Jurkat, Clone E6-1 (cell line): ENCODE measurements at regions not wholly inside any gene's neighbourhood (a gene's known extent, or its start where the extent isn't known, plus 50 kb on each side); places are given as distances from the start of the nearest gene placed in this dataset.

Source experiments
- DNase-seq: peaks from one replicate; pipeline ENCODE4 v3.0.0-alpha.2; 2011; ENCODE audit warnings: low read depth, low spot score
- H3K4me3 ChIP-seq: 2 replicates; pipeline ENCODE4 v1.5.1; 2011; ENCODE audit warnings: mild to moderate bottlenecking, low read length, control low read depth, moderate library complexity

DNA sequence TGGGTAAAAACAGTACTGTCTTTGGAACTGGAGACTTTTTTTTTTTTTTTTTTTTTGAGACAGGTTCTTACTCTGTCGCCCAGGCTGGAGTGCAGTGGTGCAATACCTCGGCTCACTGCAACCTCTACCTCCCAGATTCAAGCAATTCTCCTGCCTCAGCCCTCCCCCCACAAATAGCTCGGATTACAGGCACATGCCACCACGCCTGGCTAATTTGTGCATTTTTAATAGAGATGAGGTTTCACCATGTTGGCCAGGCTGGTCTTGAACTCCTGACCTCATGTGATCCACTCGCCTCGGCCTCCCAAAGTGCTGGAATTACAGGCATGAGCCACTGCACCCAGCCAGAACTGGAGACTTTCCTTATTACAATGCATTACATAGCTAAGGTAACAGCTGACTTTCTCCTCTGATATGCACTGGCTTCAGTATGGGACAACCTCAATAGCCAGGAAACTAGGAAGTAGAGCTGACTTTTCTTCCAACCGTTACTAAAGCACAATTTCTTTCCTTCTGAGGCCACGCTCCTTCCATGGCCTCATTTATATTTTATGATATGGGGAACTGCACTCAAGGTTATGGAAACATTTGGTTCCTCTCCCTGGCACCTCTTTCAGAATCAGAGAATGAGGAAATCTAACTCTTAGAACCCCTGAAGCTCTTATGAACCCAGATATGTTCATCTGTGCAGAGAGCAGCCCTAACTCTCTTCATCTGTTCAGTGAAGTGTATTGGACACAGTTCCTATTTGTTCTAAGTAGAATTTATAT lies 53.5 kb upstream of the FAM9B start:
- no peak overlapping the region for H3K4me3 ChIP-seq
- no peak for DNase-seq

DNA sequence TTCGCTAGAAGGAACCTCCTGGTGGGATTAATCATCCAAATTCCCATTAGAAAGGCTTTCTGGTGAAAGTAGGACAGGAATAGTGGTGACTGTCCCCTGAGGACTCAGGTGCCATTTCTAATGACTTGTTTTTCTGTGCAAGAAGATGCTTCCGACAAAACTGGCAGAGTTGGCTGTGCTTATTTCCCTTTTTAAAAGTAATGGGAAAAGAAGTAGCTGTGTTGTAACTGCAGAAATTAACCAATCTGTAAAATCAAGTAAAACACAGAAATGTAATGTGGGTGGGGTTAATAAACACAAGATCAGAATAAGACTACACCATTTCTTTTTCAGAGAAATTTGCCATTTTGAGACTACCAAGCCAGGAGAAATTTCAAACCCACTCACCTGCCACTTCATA lies 55.0 kb upstream of the FAM9B start:
- no peak for DNase-seq
- H3K4me3 ChIP-seq: no peak overlapping the region

DNA sequence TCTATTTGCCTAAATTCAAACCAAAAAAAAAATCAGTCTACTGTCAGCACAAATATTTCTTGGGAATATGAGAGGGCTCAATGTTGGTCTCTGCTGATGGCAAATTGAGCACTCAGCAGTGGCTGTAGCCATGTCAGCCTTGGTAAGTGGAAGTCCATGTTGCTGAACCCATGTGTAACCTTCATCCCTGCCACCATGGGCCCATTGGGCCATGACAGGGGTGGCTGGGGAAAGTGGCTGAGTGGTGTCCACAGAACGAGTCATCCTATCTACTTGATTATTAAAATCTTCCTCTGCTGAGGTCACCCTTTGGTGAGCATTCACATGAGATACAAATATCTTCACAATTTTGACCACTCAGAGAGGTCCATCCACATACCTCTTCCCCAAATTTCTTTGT lies 56.8 kb upstream of the FAM9B start:
- no peak for DNase-seq
- H3K4me3 ChIP-seq: no peak overlapping the region

DNA sequence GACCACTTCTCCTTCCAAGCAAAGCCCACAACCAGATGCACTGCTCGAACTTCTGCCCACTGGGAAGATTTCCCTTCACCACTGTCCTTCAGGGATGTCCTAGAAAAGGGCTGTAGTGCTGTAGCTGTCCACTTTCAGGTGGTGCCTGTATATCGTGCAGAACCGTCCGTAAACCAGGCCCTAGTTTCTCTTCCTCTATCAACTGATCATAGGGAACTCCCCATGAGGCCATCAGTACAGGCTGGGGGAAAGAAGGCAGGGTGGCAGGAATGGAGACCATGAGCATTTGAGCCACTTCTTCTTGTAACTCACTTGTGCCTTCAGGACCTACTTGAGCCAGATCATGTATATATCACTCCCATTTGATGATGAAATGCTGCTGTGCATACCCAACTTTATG lies 57.3 kb upstream of the FAM9B start:
- no peak overlapping the region for H3K4me3 ChIP-seq
- DNase-seq: no peak

DNA sequence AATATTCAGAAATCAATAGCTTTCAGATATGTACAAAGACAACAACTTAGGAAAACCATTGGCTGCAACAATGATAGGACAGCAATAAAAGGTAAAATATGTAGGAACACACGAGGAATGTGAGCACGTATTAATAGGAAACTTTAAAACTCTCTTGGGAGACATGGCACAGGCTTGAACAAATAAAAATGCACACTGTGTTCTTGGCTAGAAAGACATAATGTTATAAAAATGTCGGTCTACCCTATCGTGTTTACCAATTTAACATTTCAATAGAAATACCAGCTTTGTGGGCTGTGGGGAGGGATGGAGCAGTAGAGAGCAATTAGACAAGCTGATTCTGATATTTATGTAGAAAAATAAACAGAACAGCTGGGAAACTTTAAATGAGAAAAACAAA lies 69.0 kb upstream of the FAM9B start:
- DNase-seq: no peak
- H3K4me3 ChIP-seq: no peak overlapping the region

DNA sequence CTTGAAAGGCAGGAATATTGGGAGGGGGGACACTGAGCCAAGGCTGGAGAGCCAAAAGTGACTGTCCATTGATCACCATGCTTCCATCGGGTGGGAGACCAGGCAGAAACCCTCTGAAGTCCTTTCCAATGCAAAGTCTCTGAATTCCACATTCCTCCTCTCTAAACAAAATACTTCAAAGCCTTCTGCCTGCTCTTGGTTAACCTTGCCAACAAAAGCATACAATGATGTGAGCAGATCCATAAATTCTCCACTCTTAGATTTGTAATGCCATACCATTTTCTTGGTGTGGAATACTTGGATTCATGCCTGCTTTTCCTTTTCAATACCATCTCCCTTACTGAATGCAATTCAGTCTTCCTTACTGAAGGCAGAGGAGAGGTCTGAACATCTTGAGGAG lies 74.1 kb upstream of the FAM9B start:
- H3K4me3 ChIP-seq: no peak overlapping the region

DNA sequence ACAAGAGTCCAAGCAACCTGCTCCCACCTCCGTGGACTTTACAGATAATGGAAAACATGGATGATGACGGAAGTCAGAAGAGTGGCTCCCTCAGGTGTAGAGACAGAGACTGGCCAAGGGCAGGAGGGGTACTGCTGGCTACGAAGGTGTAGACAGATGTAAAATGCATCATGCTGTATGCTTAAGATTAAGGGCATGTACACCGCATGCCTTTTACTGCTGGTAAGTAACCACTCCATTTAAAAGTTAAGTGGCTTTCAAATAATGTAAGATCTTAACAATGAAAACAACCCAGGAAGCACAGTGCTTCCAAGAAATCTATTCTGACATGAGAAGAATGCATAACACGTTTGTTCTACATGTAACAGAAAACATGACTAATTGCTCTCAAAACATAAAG lies 76.9 kb upstream of the FAM9B start:
- no peak for DNase-seq
- no peak overlapping the region for H3K4me3 ChIP-seq

More for the DNA sequence above, 74.1 kb upstream of the FAM9B start:
- DNase-seq: no peak

DNA sequence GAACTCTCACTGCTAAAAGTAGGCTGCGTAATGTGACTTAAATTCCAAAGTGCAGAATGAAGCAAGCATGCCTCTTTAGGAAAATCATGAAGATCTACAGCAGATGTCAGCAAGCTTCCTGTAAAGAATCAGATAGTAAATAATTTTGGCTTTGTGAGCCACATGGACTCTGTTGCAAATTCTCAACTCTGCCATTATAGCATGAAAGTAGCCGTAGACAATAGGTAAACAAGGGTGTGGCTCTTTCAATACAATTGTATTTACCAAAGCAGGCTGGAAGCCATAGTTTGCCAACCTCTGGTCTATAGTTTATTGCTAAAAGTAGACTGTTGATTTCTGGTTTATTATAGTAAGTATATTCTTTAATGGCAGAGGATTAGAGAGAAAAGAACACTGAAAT lies 80.3 kb upstream of the FAM9B start:
- no peak overlapping the region for H3K4me3 ChIP-seq
- no peak for DNase-seq

DNA sequence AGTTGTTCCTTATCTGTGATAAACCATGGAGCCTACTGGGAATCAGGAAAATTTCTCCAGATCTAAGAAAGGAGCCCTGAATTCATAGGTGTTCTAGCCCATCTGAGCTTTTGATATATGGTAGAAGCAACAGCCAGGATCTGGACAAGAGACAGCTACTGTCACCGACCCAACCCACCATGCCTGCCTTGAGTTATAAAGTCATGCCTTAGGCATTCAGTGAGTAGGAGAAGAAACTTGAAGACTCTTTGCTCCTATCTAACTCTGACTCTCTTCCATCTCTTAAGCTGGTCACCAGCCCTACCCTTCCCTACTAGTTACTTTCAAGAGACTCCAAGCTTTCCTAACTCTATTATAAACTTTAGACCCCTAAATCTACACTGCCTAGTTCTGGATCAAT lies 83.9 kb upstream of the FAM9B start:
- DNase-seq: no peak
- no peak overlapping the region for H3K4me3 ChIP-seq

DNA sequence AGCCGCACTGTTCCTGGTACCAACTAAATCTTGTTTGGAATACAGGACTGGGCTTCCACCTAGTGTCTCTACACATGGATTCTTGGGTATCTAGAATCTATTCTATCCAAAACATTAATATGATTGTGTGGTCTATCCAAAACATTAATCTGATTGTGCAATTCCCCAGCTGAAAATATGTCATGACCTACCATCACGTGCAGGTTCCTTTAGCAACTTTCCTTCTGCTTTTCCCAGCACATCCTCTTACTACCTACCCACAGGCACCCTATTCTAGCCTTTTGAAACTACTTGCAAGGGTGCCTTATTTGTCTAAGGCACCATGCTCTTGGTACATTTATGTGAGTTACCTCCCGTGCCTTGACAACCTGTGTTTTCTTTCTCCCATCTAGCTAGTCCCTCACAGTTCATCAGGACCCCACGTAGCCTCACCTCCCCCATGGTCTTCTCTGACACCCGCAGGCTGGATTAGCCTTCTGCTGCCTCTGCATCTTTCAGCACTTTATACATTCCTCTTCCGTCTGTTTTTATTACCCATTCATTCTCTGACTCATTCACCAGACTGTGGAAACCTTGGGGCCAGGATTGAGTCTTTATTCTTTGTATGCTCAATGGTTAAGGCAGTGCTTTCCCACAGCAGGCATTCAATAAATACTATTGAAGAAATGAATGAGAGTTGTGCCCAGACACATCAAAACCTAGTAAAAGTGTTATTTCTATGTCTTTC lies 88.8 kb upstream of the FAM9B start:
- H3K4me3 ChIP-seq: no peak overlapping the region
- DNase-seq: no peak

DNA sequence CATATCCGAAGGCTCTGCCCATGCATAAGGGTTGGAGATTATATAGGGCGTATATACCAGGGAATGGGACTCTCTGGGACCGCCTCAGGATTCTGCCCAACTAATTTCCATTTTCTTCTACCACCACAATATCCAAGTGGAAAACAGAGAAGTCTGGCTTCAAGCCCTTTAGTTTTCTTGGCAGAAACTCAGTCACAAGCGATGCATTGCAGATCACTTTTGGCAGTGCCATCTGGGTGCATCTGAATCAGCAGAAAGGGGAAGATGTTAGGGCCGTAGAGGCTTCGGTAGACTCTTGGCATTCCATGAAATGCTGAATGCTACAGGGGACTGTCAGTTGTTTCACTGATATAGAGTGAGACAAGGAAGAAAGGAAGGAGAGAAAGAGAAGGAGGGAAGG lies 94.1 kb upstream of the FAM9B start:
- DNase-seq: no peak
- H3K4me3 ChIP-seq: no peak overlapping the region

DNA sequence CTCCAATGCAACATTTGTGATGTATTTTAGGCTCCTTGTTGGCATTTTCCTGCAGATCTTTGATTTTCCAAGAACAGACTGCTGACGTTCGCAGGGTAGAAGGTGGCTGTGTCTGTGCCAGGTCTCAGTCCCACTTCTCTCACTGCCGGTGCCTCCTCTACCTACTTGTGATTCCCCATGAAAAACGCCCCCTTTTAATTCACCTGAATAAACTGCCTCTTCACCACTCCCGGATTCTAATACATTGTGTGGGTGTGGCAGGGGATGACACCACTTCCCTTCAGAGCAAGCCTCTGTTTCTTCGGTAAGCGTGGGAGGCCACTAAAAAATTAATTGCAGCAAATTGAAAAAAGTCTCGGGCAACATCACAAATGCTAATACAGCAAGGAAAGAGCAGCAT lies 96.1 kb upstream of the FAM9B start:
- DNase-seq: no peak
- H3K4me3 ChIP-seq: no peak overlapping the region

DNA sequence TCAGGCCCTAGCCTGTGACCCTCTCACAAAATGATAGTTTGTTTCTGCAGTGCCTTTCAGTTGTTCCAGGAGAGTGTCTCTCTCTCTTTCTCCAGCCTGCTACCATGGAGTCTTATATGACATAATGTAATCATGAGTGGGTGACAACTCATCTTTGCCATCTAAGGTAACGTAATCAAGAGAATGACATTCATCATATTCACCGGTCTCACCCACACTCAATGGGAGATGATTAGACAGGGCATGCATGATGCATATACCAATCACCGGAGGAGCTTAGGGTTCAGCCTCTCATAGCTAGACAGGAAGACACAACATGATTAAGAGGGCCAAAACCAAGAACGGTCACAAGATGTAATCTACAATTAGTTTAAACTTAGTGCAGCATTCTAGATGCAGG lies 97.1 kb upstream of the FAM9B start:
- H3K4me3 ChIP-seq: no peak overlapping the region
- no peak for DNase-seq

DNA sequence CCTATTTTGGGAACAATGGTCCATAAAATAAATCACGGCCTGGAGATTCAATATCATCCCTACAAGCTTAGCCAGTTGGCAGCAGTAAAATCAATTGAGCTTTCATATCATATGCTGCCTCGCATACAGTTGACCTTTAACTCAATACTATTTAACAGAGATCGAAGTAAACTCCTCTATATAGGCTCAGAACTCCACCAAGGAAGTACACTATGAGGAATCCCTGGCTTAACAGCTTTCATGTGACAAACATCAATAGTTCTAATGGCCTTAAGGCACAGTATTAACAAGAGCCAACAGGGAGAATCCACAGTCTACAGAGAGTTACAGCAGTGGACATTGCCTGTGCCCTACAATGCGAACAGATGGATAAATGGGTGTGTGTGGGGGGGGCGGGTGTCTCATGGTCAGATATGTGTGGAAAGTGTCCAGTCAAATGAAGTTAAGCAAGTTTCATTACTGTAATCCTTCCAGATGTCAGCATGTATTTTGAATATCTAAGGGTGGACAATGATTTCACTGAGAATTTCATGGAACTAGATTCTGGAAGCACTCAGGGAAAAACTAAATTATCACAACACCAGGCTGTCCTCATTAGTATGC lies 98.2 kb upstream of the FAM9B start:
- DNase-seq: no peak
- H3K4me3 ChIP-seq: no peak overlapping the region

DNA sequence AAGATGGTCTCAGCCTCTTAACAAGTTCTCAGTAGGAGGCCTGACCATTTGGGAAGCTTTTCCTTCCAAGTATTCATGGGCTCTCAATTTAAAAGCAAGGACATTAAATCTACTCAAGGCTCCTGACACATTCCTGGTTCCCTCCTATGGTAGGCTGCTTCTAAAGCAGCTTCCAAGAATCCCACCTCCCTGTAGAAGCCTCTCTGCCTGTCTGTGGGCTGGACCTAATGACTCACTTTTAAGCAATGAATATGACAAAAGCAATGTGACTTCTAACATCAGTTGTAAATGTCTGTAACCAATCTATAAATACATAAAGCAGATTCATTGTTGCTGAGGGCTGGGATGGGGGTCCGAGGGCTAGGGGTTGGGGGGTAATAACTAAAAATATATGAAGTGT lies 99.5 kb upstream of the FAM9B start:
- no peak for DNase-seq
- H3K4me3 ChIP-seq: no peak overlapping the region

DNA sequence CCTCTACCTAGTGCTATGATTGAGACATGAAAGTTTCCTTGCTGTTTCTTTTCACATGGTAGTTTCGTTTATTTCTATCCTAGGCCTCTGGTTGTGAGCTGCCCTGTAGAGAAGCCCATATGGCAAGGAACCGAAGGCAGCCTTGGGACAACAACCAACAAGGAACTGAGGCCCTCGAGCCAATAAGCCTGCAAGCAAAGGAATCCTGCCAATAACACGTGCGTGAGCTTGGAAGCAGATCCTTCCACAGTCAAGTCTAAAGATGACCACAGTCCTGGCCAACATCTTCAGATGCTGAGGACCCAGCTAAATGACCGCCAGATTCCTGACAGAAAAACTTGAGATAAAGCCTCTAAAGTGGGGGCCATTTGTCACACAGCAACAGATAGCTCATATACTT lies 100.4 kb upstream of the FAM9B start:
- no peak overlapping the region for H3K4me3 ChIP-seq
- no peak for DNase-seq

DNA sequence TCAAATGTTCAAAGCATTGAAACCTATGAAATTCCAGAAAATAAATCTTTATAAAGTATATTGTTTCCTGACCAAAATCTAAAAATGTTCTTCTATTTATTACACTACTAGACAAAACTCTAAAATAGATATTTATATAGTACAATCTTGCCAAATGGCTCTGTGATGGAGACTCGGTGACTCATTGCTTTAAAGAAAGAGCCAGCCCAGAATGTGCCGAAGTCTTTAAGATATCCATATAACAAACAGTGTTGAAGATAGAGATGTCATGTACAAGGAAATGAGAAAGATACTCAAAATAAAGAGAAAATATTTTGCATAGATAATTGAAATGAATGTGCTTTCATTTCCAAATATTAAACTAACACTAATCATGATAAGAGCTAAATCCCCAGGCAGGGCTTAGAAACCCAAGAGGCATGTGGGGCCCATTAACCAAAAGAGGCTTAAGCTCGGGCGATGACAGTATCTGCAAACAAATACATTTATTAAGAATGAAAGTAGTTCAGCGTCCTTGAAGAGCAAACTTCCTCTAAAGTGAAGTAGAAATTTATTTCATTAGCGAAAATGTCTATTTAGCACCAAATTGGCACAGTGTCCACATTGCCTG lies 102.1 kb upstream of the FAM9B start:
- no peak overlapping the region for H3K4me3 ChIP-seq
- no peak for DNase-seq

DNA sequence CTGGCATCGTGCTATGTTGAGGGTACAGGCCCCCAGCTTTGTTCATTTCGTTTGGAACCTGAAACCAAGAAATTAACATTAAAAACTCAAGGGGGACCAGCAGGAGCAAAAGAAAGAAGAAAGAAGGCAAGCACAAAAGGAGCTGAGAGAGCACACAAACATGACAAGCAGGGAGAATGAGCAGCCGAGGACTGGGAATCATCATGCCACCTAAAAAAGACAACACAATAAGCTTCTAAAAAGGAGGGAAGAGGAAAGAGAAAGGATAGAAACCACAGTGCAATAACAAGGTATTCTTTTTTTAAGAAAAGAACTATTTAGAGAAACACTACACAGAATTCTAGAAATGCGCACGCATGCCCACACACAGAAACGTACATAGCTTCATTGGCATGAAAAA lies 103.2 kb upstream of the FAM9B start:
- H3K4me3 ChIP-seq: no peak overlapping the region
- DNase-seq: no peak

DNA sequence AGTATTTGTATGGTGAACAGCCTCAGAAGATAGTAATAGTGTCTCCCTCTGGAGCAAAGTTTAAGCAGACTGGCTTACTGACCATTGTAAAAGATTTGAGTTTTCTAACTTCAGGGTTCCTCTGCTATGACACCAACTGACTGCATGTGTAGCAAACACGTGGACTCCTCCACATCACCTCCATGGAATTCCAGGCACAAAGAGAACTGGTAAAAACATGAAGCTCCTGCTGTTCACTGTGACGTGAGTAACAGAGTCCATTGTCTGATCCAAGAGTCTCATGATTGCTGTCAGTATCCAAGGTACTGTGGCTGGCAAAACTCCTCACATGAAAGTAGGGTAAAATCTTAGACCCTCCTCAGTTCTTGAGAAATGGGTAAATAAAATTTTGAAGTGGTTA lies 107.6 kb upstream of the FAM9B start:
- DNase-seq: no peak
- no peak overlapping the region for H3K4me3 ChIP-seq

DNA sequence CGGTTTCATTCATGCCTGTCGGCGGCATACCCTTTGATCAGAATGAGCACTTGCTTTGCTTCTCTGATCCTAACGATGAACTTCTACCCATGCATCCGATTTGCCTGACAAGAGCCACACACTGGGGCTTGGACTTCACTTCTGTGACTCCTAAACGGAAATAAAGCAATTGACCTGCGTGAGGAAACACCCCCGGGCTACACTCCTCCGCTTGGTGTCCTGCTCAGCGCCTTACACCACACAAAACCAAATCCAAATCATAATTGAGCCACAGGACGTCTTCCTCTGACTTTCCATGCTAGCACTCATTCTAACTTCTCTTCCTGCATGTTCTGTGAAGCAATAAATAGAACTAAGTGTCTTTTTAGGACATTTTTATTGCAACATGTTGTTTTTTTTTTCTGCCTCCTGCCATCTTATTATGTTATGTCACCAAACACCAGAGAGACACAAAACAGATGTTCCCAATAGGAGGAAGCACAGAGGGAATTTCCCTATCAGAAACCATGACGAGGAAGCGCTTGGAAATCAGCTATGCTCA lies 110.8 kb upstream of the FAM9B start:
- no peak for DNase-seq
- no peak overlapping the region for H3K4me3 ChIP-seq
